Stomach (tissue), 8 donors: ENCODE measurements at regions not wholly inside any gene's neighbourhood (a gene's known extent, or its start where the extent isn't known, plus 50 kb on each side); places are given as distances from the start of the nearest gene placed in this dataset.

Source experiments
- DNase-seq, 2 donors: peaks; one replicate each; pipeline versions ENCODE4 v3.0.0 to v3.0.0-alpha.2; 2013 to 2019
- H3K27ac ChIP-seq, 5 donors: fragments of 200-600 bp in 4 of 5; sonication (generic) in 4 of 5; one replicate each; pipeline ENCODE4 v1.5.1; 2013 to 2019; ENCODE audit warnings: mild to moderate bottlenecking in 1 of 5, moderate library complexity in 1 of 5
- H3K27me3 ChIP-seq, 3 donors: fragments of 200-600 bp; sonication (generic); one replicate each; pipeline ENCODE4 v1.5.1; 2017 to 2019; ENCODE audit warnings: mixed run types in 1 of 3
- H3K36me3 ChIP-seq, 4 donors: fragments of 200-600 bp; sonication (generic); 1 replicate in 3 of 4; 2 replicates in 1 of 4; pipeline ENCODE4 v1.5.1; 2016 to 2019
- H3K4me1 ChIP-seq, 4 donors: fragments of 200-600 bp; sonication (generic); one replicate each; pipeline ENCODE4 v1.5.1; 2016 to 2019
- H3K4me3 ChIP-seq, 4 donors: fragments of 200-600 bp; sonication (generic) in 3 of 4; one replicate each; pipeline ENCODE4 v1.5.1; 2016 to 2019; ENCODE audit warnings: mild to moderate bottlenecking in 1 of 4
- H3K9me3 ChIP-seq, 4 donors: fragments of 200-600 bp; sonication (generic); one replicate each; pipeline ENCODE4 v1.5.1; 2016 to 2019
- CTCF ChIP-seq, 7 experiments: fragments of 450-650 bp in 4 of 7; fragments of 200-600 bp in 3 of 7; sonication (generic) in 3 of 7; IDR thresholded peaks; one replicate each; pipeline ENCODE4 v1.5.1; 2016 to 2019; ENCODE audit warnings: antibody characterized with exemption in 7 of 7, control low read depth in 2 of 7, mild to moderate bottlenecking in 1 of 7
- EP300 ChIP-seq: sonication (generic); formaldehyde crosslinking; IDR thresholded peaks from one replicate; pipeline ENCODE4 v1.6.1; 2017; ENCODE audit warnings: antibody characterized with exemption
- POLR2A ChIP-seq, 4 donors: fragments of 450-650 bp; IDR thresholded peaks; one replicate each; pipeline ENCODE4 v1.6.1; 2016; ENCODE audit warnings: antibody characterized with exemption in 4 of 4, control low read depth in 2 of 4, mild to moderate bottlenecking in 1 of 4, moderate library complexity in 1 of 4
- POLR2AphosphoS5 ChIP-seq, 3 donors: sonication (generic); formaldehyde crosslinking; IDR thresholded peaks; one replicate each; pipeline ENCODE4 v1.6.1; 2016; ENCODE audit warnings: antibody characterized with exemption in 3 of 3
- WGBS, 5 donors: extraction: QIAGEN DNeasy Blood & Tissue Kit in 3 of 5; methylation state at CpG; one replicate each; pipeline versions ENCODE4 v1.1.5 to v1.1.7; 2013 to 2018; 5-methylcytosine and 5-hydroxymethylcytosine counted together
- intact Hi-C: fragments of 100-400 bp; cut with DNase I; formaldehyde crosslinking; loops from one replicate; pipeline ENCODE4 v1.15.1; 2023; ENCODE audit warnings: low total_unique reads
- donor health status: healthy with polysubstance abuse.
- donor health status: Bipolar disorder and iron deficiency.
- donor health status: healthy.

- no peaks in the 10 kb centered on the region for H3K36me3 ChIP-seq
- no peaks in the 10 kb centered on the region for H3K4me1 ChIP-seq
- intact Hi-C loops = no loop called here
- H3K9me3 ChIP-seq = no peaks in the 10 kb centered on the region
- DNase-seq = no peak
- H3K27ac ChIP-seq = no peak overlapping the region
- peaks cover 0 to 1% (median 0%) of the 10 kb centered on the region in 3 donors for H3K27me3 ChIP-seq
- TF ChIP-seq POLR2A (IDR thresholded peaks at IDR 0.05) = no peak
- TF ChIP-seq CTCF (IDR thresholded peaks at IDR 0.05) = no peak
- no peak for TF ChIP-seq POLR2AphosphoS5 (IDR thresholded peaks at IDR 0.05)
- TF ChIP-seq EP300 = no peak
- H3K4me3 ChIP-seq = no peak overlapping the region
- 88 to 95% (median 92%) methylated on average over 5 of the region's 5 CpGs for WGBS, 5 donors
These were observed 114.0 kb downstream of the KIF4B start for GRCh38 chr5:155127552-155127951.

GRCh38 chr5:155128786-155129512, 115.4 kb downstream of the KIF4B start:
- TF ChIP-seq CTCF (IDR thresholded peaks at IDR 0.05) (no peak), POLR2AphosphoS5 (IDR thresholded peaks at IDR 0.05) (no peak), EP300 (no peak), POLR2A (IDR thresholded peaks at IDR 0.05) (no peak)
- H3K4me3 ChIP-seq = no peak overlapping the region
- H3K27ac ChIP-seq = no peak overlapping the region
- no peaks in the 10 kb centered on the region for H3K36me3 ChIP-seq
- 69 to 80% (median 73%) methylated on average over 7 of the region's 7 CpGs for WGBS, 5 donors
- no peaks in the 10 kb centered on the region for H3K4me1 ChIP-seq
- DNase-seq = no peak
- intact Hi-C loops = no loop called here
- H3K9me3 ChIP-seq = no peaks in the 10 kb centered on the region
- peaks cover 0 to 3% (median 0%) of the 10 kb centered on the region in 3 donors for H3K27me3 ChIP-seq

DNA sequence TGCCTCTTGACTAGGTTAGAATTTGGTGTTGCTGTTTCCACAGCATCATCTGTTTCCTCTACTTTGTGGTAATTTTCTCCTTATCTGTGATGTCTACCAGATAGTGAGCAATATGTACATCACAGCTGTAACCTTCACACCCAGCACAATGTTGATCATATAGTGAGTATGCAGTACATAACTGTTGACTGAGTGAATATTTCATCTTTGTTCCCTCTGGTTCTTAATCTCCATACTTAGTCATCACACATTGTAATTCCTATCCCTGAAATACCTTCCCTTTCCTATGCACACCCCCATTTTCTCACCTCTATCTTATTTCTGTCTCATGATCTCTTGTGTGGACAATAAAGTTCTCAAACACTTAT, 115.9 kb downstream of the KIF4B start:
- intact Hi-C loops = no loop called here
- DNase-seq = no peak
- no peak for TF ChIP-seq POLR2A (IDR thresholded peaks at IDR 0.05)
- TF ChIP-seq CTCF (IDR thresholded peaks at IDR 0.05) = no peak
- TF ChIP-seq EP300 = no peak
- TF ChIP-seq POLR2AphosphoS5 (IDR thresholded peaks at IDR 0.05) = no peak
- Histone ChIP-seq H3K4me3 (no peak overlapping the region), H3K9me3 (no peaks in the 10 kb centered on the region), H3K27ac (no peak overlapping the region), H3K36me3 (no peaks in the 10 kb centered on the region), H3K27me3 (peaks cover 0 to 3% (median 0%) of the 10 kb centered on the region in 3 donors), H3K4me1 (no peaks in the 10 kb centered on the region)

- intact Hi-C loops = no loop called here
- Histone ChIP-seq H3K36me3 (no peaks in the 10 kb centered on the region), H3K4me1 (no peaks in the 10 kb centered on the region), H3K27ac (no peak overlapping the region), H3K9me3 (no peaks in the 10 kb centered on the region), H3K4me3 (no peak overlapping the region), H3K27me3 (peaks cover 0 to 12% (median 0%) of the 10 kb centered on the region in 3 donors)
- TF ChIP-seq EP300 (no peak), POLR2AphosphoS5 (IDR thresholded peaks at IDR 0.05) (no peak), CTCF (IDR thresholded peaks at IDR 0.05) (no peak), POLR2A (IDR thresholded peaks at IDR 0.05) (no peak)
- no peak for DNase-seq
These were observed 120.6 kb downstream of the KIF4B start for GRCh38 chr5:155134130-155134529.
